ENCODE measurements at regions not wholly inside any gene's neighbourhood (a gene's known extent, or its start where the extent isn't known, plus 50 kb on each side); places are given as distances from the start of the nearest gene placed in this dataset.

DNA sequence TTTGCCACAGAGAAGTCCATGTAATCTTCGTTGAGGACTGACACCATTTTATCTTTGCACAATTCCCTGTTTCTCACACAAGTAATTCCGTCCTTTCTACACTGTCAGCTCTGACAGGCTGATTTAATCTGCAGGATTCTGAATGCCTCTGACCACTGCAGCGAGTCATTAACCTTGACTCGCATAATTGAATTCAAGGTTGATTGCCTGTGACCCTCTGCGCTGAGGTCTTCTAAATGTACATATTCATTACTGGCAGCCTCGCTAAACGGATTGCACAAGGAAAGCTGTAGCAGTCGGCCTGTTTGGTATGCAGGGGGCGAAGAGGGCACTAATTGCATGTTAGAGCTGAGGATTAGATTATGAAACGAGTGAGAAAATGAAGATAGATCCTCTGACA lies 147.8 kb downstream of the SHOX2 start:
- no peak overlapping the region for H3K27ac ChIP-seq
- H3K9me3 ChIP-seq, result no peaks in the 10 kb centered on the region
- ATAC-seq (no peak), DNase-seq (no peak)
- TF ChIP-seq, protein P1, sequence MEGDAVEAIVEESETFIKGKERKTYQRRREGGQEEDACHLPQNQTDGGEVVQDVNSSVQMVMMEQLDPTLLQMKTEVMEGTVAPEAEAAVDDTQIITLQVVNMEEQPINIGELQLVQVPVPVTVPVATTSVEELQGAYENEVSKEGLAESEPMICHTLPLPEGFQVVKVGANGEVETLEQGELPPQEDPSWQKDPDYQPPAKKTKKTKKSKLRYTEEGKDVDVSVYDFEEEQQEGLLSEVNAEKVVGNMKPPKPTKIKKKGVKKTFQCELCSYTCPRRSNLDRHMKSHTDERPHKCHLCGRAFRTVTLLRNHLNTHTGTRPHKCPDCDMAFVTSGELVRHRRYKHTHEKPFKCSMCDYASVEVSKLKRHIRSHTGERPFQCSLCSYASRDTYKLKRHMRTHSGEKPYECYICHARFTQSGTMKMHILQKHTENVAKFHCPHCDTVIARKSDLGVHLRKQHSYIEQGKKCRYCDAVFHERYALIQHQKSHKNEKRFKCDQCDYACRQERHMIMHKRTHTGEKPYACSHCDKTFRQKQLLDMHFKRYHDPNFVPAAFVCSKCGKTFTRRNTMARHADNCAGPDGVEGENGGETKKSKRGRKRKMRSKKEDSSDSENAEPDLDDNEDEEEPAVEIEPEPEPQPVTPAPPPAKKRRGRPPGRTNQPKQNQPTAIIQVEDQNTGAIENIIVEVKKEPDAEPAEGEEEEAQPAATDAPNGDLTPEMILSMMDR (IDR thresholded peaks at IDR 0.05), result no peak
- no peaks in the 10 kb centered on the region for H3K36me3 ChIP-seq
- peaks cover 0 to 4% (median 0%) of the 10 kb centered on the region in 7 donors for H3K27me3 ChIP-seq
- no peak overlapping the region for H3K4me3 ChIP-seq
- H3K4me1 ChIP-seq, result no peaks in the 10 kb centered on the region
- 20 to 21% methylated on average over 10 of the region's 10 CpGs for WGBS, 2 donors
- intact Hi-C loops (cut with DNase I), result no loop called here

DNA sequence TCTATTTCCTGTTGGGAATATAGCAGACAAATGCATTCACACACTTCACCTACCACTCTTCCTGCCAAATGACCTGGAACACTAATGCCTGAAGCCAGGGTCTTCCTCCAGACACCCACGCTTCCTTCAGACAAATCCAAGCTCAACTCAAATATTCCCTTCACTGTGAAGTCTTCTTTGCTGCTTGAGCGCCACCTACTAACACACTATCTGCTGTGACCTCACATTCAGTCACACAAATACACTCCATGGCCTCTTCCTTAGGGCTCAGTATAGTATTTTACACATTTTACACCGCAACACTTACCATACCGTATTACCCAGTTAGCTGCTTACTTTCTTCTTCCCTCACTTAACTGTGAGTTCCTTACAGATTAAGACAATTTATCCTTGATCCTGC lies 149.4 kb downstream of the SHOX2 start:
- no peak overlapping the region for H3K4me3 ChIP-seq
- peaks cover 0 to 4% (median 0%) of the 10 kb centered on the region in 7 donors for H3K27me3 ChIP-seq
- WGBS, 2 donors, result 74 to 79% methylated on average over 4 of the region's 4 CpGs
- no peaks in the 10 kb centered on the region for H3K9me3 ChIP-seq
- TF ChIP-seq, protein P1 (IDR thresholded peaks at IDR 0.05), result no peak
- intact Hi-C loops (cut with DNase I), result no loop called here
- DNase-seq, result no peak
- no peaks in the 10 kb centered on the region for H3K4me1 ChIP-seq
- no peaks in the 10 kb centered on the region for H3K36me3 ChIP-seq
- ATAC-seq, result no peak
- no peak overlapping the region for H3K27ac ChIP-seq

DNA sequence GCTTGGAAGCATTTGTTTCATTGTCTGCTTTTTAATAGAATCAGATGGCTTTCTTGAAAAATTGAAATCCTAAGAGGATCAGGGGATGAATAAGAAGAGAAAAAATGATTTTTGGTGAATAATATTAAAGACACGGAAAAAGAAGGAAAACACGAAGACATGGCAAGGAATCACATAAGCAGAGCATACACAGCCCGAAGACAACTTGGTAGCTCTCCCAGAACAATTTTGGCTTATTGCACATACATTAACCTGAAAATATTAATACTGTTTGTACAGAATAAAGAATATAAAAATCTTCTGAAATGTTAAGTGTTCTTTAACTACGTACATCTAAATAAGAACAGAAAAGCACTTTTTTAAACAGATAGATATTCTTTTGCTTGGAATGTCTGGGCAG lies 150.0 kb downstream of the SHOX2 start:
- TF ChIP-seq, protein P1 (IDR thresholded peaks at IDR 0.05), result no peak
- H3K27me3 ChIP-seq, result peaks cover 0 to 4% (median 0%) of the 10 kb centered on the region in 7 donors
- no peaks in the 10 kb centered on the region for H3K36me3 ChIP-seq
- 86 to 93% methylated on average over 4 of the region's 4 CpGs for WGBS, 2 donors
- H3K4me3 ChIP-seq, result no peak overlapping the region
- no peak overlapping the region for H3K27ac ChIP-seq
- H3K4me1 ChIP-seq, result no peaks in the 10 kb centered on the region
- intact Hi-C loops (cut with DNase I), result no loop called here
- ATAC-seq (no peak), DNase-seq (no peak)
- H3K9me3 ChIP-seq, result peaks cover 0 to 3% (median 0%) of the 10 kb centered on the region in 11 donors

DNA sequence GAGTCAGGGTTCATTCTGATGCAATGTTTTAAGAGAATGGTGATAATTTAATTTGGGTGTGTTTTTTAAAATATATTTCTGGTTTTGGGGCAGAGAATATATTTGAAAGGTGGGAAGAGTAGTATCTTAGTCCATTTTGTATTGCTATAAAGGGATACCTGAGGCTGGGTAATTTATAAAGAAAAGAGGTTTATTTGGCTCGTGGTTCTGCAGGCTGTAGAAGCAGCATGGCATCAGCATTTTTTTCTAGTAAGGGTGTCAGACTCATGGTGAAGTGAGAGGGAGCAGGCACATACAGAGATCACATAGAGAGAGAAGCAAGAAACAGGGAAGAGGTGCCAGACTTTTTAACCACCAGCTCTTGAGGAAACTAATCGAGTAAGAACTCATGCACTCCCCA lies 152.7 kb downstream of the SHOX2 start:
- Histone ChIP-seq H3K27ac (no peak overlapping the region), H3K4me1 (no peaks in the 10 kb centered on the region), H3K4me3 (no peak overlapping the region), H3K27me3 (peaks cover 0 to 9% (median 0%) of the 10 kb centered on the region in 7 donors), H3K36me3 (no peaks in the 10 kb centered on the region), H3K9me3 (peaks cover 0 to 5% (median 0%) of the 10 kb centered on the region in 11 donors)
- intact Hi-C loops (cut with DNase I), result no loop called here
- 57 to 59% methylated on average over 2 of the region's 2 CpGs for WGBS, 2 donors
- DNase-seq, result no peak
- TF ChIP-seq, protein P1 (IDR thresholded peaks at IDR 0.05), result no peak
- no peak for ATAC-seq

Measured in heart right ventricle (tissue), 16 donors.